DOHH2 (cell line): ENCODE measurements at regions not wholly inside any gene's neighbourhood (a gene's known extent, or its start where the extent isn't known, plus 50 kb on each side); places are given as distances from the start of the nearest gene placed in this dataset.

Experiments used
- CTCF ChIP-seq: fragments of 200-600 bp; sonication (generic); IDR thresholded peaks from one replicate; pipeline ENCODE4 v1.5.1; 2014; ENCODE audit warnings: antibody characterized with exemption, mild to moderate bottlenecking, low read depth, low read length; ENCODE audit not compliant: poor library complexity, severe bottlenecking
- EZH2phosphoT487 ChIP-seq: fragments of 200-600 bp; sonication (generic); IDR thresholded peaks from 2 replicates; pipeline ENCODE4 v1.6.1; 2017; ENCODE audit warnings: borderline replicate concordance, mild to moderate bottlenecking, antibody characterized with exemption, low read length, moderate library complexity, mixed read lengths

GRCh38 chr5:166906991-166907713 is 1384.3 kb upstream of the WWC1 start:
- no peak for TF ChIP-seq CTCF
- TF ChIP-seq EZH2phosphoT487: no peak
